ENCODE measurements at regions not wholly inside any gene's neighbourhood (a gene's known extent, or its start where the extent isn't known, plus 50 kb on each side); places are given as distances from the start of the nearest gene placed in this dataset.
"Not testable (repeated sequence)": the region's sequence is repeated elsewhere in the genome, so short reads cannot be mapped to it uniquely, and the experiment has no call there.

- no peak for DNase-seq (ENCODE audit: low read depth)
These were observed 757.1 kb upstream of the SLC35B3 start for GRCh38 chr6:9192405-9192909.

GRCh38 chr6:9186148-9186547, 750.8 kb upstream of the SLC35B3 start:
- no peak for DNase-seq (ENCODE audit: low read depth)

- no peak for DNase-seq (ENCODE audit: low read depth)
These were observed 742.7 kb upstream of the SLC35B3 start for GRCh38 chr6:9178071-9178470.

GRCh38 chr6:9173229-9173628, 737.9 kb upstream of the SLC35B3 start:
- no peak for DNase-seq (ENCODE audit: low read depth)

GRCh38 chr6:9172096-9172495, 736.8 kb upstream of the SLC35B3 start:
- DNase-seq (ENCODE audit: low read depth) = no peak

- no peak for DNase-seq (ENCODE audit: low read depth)
These were observed 733.3 kb upstream of the SLC35B3 start for GRCh38 chr6:9168669-9169068.

GRCh38 chr6:9161731-9162130, 726.4 kb upstream of the SLC35B3 start:
- no peak for DNase-seq (ENCODE audit: low read depth)

GRCh38 chr6:9159051-9159450, 723.7 kb upstream of the SLC35B3 start:
- DNase-seq (ENCODE audit: low read depth) = no peak

GRCh38 chr6:9155836-9156235, 720.5 kb upstream of the SLC35B3 start:
- no peak for DNase-seq (ENCODE audit: low read depth)

- DNase-seq (ENCODE audit: low read depth) = no peak
These were observed 707.8 kb upstream of the SLC35B3 start for GRCh38 chr6:9143140-9143539.

- DNase-seq (ENCODE audit: low read depth) = no peak
These were observed 705.7 kb upstream of the SLC35B3 start for GRCh38 chr6:9140951-9141460.

GRCh38 chr6:9140172-9140571, 704.8 kb upstream of the SLC35B3 start:
- DNase-seq (ENCODE audit: low read depth) = no peak

- DNase-seq (ENCODE audit: low read depth) = no peak
These were observed 704.4 kb upstream of the SLC35B3 start for GRCh38 chr6:9139746-9140145.

GRCh38 chr6:9138936-9139335, 703.6 kb upstream of the SLC35B3 start:
- no peak for DNase-seq (ENCODE audit: low read depth)

- no peak for DNase-seq (ENCODE audit: low read depth)
These were observed 700.9 kb upstream of the SLC35B3 start for GRCh38 chr6:9136141-9136822.

- DNase-seq (ENCODE audit: low read depth) = no peak
These were observed 696.3 kb upstream of the SLC35B3 start for GRCh38 chr6:9131616-9132015.

- no peak for DNase-seq (ENCODE audit: low read depth)
These were observed 695.9 kb upstream of the SLC35B3 start for GRCh38 chr6:9131201-9131600.

GRCh38 chr6:9128970-9129369, 693.6 kb upstream of the SLC35B3 start:
- DNase-seq (ENCODE audit: low read depth) = no peak

- no peak for DNase-seq (ENCODE audit: low read depth)
These were observed 691.7 kb upstream of the SLC35B3 start for GRCh38 chr6:9126878-9127560.

GRCh38 chr6:9126034-9126433, 690.7 kb upstream of the SLC35B3 start:
- DNase-seq (ENCODE audit: low read depth) = not testable (repeated sequence)

- no peak for DNase-seq (ENCODE audit: low read depth)
These were observed 686.2 kb upstream of the SLC35B3 start for GRCh38 chr6:9121549-9121948.

- no peak for DNase-seq (ENCODE audit: low read depth)
These were observed 680.7 kb upstream of the SLC35B3 start for GRCh38 chr6:9116026-9116425.

GRCh38 chr6:9112544-9112943, 677.2 kb upstream of the SLC35B3 start:
- DNase-seq (ENCODE audit: low read depth) = no peak

Measured in activated T-helper 9 cell treated with anti-CD3 and anti-CD28 coated beads, Interleukin-2, amount 50 U/mL, for 16 hours (primary cell).